ENCODE measurements at regions not wholly inside any gene's neighbourhood (a gene's known extent, or its start where the extent isn't known, plus 50 kb on each side); places are given as distances from the start of the nearest gene placed in this dataset.

GRCh38 chr17:69870091-69870530 lies 204.9 kb upstream of the KCNJ16 start:
- TF ChIP-seq CTCF (IDR thresholded peaks at IDR 0.05) (no peak), POLR2A (IDR thresholded peaks at IDR 0.05) (no peak)

All from adrenal gland (tissue), 5 donors.